ENCODE measurements at regions not wholly inside any gene's neighbourhood (a gene's known extent, or its start where the extent isn't known, plus 50 kb on each side); places are given as distances from the start of the nearest gene placed in this dataset.

DNA sequence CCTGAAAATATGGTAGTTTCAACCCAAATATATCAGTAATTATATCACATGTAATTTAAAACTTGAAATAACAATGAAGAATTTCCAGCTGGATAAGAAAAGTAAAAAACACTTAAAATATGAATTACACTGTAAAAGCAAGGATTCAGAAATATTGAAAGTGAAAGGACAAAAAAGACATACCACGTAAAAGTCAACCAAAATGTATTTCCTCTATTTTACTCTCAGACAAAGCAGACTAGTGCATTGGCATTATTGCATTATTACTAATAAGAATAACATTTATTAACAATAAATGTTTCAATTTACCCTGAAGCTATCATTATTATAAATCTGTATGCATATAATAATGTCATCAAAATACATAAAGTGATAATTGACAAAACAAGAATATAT lies 445.1 kb upstream of the TRIB2 start:
- Mint-ChIP-seq H3K9me3 (ENCODE audit: unreplicated experiment) (no peaks in the 10 kb centered on the region), H3K4me1 (ENCODE audit: low read depth, unreplicated experiment) (no peaks in the 10 kb centered on the region), H3K4me3 (ENCODE audit: unreplicated experiment) (no peak overlapping the region), H3K27ac (ENCODE audit: unreplicated experiment) (no peak overlapping the region), H3K36me3 (ENCODE audit: unreplicated experiment) (no peaks in the 10 kb centered on the region), H3K27me3 (ENCODE audit: unreplicated experiment) (no peaks in the 10 kb centered on the region)
- DNase-seq = no peak
- TF ChIP-seq, protein P1, sequence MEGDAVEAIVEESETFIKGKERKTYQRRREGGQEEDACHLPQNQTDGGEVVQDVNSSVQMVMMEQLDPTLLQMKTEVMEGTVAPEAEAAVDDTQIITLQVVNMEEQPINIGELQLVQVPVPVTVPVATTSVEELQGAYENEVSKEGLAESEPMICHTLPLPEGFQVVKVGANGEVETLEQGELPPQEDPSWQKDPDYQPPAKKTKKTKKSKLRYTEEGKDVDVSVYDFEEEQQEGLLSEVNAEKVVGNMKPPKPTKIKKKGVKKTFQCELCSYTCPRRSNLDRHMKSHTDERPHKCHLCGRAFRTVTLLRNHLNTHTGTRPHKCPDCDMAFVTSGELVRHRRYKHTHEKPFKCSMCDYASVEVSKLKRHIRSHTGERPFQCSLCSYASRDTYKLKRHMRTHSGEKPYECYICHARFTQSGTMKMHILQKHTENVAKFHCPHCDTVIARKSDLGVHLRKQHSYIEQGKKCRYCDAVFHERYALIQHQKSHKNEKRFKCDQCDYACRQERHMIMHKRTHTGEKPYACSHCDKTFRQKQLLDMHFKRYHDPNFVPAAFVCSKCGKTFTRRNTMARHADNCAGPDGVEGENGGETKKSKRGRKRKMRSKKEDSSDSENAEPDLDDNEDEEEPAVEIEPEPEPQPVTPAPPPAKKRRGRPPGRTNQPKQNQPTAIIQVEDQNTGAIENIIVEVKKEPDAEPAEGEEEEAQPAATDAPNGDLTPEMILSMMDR (IDR thresholded peaks at IDR 0.05; ENCODE audit: partially characterized antibody, unreplicated experiment) = no peak

DNA sequence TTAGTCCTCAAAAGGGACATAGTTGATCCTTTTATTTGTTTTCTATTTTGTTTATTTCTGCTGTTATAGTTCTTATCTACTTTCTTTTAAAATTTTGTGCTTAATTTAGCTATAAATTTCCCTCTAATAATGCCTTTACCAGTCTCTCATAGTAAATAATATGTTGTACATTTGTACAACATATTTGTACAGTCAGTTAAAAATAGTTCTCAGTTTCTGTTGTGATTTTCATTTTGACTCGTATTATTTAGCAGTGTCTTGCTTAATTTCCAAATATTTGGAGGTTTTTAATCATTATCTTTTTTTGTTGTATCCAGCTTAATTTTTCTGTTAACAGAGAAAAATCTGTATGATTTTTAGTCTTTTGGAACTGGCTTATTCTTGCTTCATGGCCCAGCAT lies 443.6 kb upstream of the TRIB2 start:
- H3K4me1 Mint-ChIP-seq (ENCODE audit: low read depth, unreplicated experiment) = no peaks in the 10 kb centered on the region
- no peak overlapping the region for H3K4me3 Mint-ChIP-seq (ENCODE audit: unreplicated experiment)
- DNase-seq = no peak
- H3K27me3 Mint-ChIP-seq (ENCODE audit: unreplicated experiment) = no peaks in the 10 kb centered on the region
- H3K36me3 Mint-ChIP-seq (ENCODE audit: unreplicated experiment) = no peaks in the 10 kb centered on the region
- H3K9me3 Mint-ChIP-seq (ENCODE audit: unreplicated experiment) = no peaks in the 10 kb centered on the region
- TF ChIP-seq, protein P1 (IDR thresholded peaks at IDR 0.05; ENCODE audit: partially characterized antibody, unreplicated experiment) = no peak
- no peak overlapping the region for H3K27ac Mint-ChIP-seq (ENCODE audit: unreplicated experiment)

DNA sequence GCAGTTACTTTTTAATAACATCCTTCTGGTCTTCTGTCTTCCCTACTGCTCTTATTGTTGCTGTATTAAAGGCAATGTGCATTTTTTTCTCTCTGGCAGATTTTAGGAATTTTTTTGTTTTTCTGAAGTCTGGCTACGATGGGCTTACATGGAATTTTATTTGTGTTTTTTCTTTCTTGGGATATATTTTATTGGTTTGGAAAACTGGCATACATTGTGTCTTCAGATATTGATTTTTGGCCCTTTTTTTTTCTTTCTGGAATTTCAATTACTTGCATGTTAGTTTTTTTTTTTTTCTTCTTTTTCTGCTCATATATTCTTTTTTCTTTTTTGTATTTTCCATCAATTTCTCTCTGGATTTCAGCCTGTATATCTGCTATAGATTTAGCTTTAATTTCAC lies 442.1 kb upstream of the TRIB2 start:
- DNase-seq = no peak

DNA sequence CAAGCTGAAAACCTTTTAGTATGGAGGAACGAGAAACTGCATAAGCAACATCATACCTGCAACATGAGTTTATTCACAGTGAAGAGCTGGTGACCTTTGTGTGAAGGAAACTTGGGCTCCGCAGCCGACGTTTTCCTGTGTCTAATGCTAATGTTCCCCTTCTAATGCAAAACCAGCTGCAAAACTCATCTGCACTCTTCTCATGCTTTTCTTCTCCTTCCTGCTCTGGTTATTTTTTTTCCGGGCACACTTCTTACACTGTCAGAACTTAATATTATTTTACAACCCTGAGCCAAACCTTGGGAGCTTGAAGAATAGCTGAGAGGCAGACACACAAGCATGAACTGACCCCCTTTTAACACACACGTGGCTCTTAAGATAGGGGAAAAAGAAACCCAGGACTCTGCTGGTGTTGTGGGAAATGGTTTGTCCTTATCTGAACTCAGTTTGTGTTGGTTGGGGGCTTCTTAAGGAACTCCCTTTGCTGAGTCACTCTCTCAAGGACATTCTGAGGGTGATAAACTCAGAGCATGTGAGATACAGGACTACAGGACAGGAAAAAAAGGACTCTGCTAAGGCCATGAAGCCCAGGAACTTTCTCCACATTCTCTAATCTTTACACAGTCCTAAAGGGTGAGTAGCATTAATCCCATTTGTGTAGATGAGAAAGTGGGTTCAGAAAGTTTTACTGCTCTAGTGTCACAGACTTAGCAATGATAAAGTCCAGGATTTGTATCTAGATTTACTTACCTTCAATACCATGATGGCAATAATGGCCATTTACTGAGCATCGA lies 439.3 kb upstream of the TRIB2 start:
- Mint-ChIP-seq H3K4me1 (ENCODE audit: low read depth, unreplicated experiment) (no peaks in the 10 kb centered on the region), H3K27ac (ENCODE audit: unreplicated experiment) (no peak overlapping the region), H3K27me3 (ENCODE audit: unreplicated experiment) (no peaks in the 10 kb centered on the region), H3K4me3 (ENCODE audit: unreplicated experiment) (no peak overlapping the region), H3K9me3 (ENCODE audit: unreplicated experiment) (no peaks in the 10 kb centered on the region), H3K36me3 (ENCODE audit: unreplicated experiment) (no peaks in the 10 kb centered on the region)
- TF ChIP-seq, protein P1 (IDR thresholded peaks at IDR 0.05; ENCODE audit: partially characterized antibody, unreplicated experiment) = no peak
- DNase-seq = no peak

More for the DNA sequence above, 442.1 kb upstream of the TRIB2 start:
- Mint-ChIP-seq H3K4me3 (ENCODE audit: unreplicated experiment) (no peak overlapping the region), H3K4me1 (ENCODE audit: low read depth, unreplicated experiment) (no peaks in the 10 kb centered on the region), H3K36me3 (ENCODE audit: unreplicated experiment) (no peaks in the 10 kb centered on the region), H3K27me3 (ENCODE audit: unreplicated experiment) (no peaks in the 10 kb centered on the region), H3K9me3 (ENCODE audit: unreplicated experiment) (no peaks in the 10 kb centered on the region), H3K27ac (ENCODE audit: unreplicated experiment) (no peak overlapping the region)
- TF ChIP-seq, protein P1 (IDR thresholded peaks at IDR 0.05; ENCODE audit: partially characterized antibody, unreplicated experiment) = no peak

DNA sequence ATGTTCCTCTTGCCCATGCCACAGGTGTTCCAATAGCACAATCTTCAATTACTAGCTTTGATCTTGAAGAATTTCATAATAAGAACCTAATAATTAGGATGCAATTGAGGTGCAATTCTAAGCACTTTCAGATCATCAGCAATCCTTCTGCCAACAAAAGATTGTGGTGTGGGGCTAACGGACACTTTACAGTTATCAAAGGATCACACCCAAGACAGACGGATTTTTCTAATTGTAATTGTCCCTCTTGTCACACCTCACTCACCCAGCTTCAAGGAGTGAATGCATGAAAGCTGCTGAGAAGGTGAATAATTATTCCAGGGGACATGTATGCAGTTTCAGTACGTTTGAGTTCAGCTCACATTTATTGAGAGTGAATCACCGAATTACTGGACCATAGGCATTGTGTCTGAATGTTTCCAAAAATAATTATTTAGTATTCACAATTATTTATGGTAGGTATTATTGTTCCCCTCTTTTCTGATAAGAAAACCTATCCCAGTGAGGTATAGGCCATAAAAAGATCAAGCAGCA lies 438.5 kb upstream of the TRIB2 start:
- Mint-ChIP-seq H3K9me3 (ENCODE audit: unreplicated experiment) (no peaks in the 10 kb centered on the region), H3K27me3 (ENCODE audit: unreplicated experiment) (no peaks in the 10 kb centered on the region), H3K36me3 (ENCODE audit: unreplicated experiment) (no peaks in the 10 kb centered on the region), H3K4me1 (ENCODE audit: low read depth, unreplicated experiment) (no peaks in the 10 kb centered on the region), H3K4me3 (ENCODE audit: unreplicated experiment) (no peak overlapping the region), H3K27ac (ENCODE audit: unreplicated experiment) (no peak overlapping the region)
- no peak for DNase-seq
- TF ChIP-seq, protein P1 (IDR thresholded peaks at IDR 0.05; ENCODE audit: partially characterized antibody, unreplicated experiment) = no peak
